Naive B cell (primary cell): ENCODE measurements at regions not wholly inside any gene's neighbourhood (a gene's known extent, or its start where the extent isn't known, plus 50 kb on each side); places are given as distances from the start of the nearest gene placed in this dataset.

Experiments used
- ATAC-seq, 2 donors: fragments of 150-1000 bp; cut with Tn5 transposase; 2 replicates each; pipeline ENCODE4 v1.10.0; 2021; ENCODE audit warnings: low read depth in 2 of 2, mild to moderate bottlenecking in 2 of 2, moderate library complexity in 2 of 2
- DNase-seq: peaks from one replicate; pipeline ENCODE4 v3.0.0; 2022
- H3K27ac Mint-ChIP-seq, 6 donors: one replicate each; pipeline ENCODE4 v1.8.0; 2020 to 2022; ENCODE audit warnings: mild to moderate bottlenecking in 6 of 6, mixed read lengths in 6 of 6, moderate library complexity in 5 of 6, inconsistent platforms in 2 of 6
- H3K27me3 Mint-ChIP-seq, 3 donors: one replicate each; pipeline ENCODE4 v1.8.0; 2021 to 2022; ENCODE audit warnings: mixed read lengths in 3 of 3, mild to moderate bottlenecking in 1 of 3
- H3K36me3 Mint-ChIP-seq, 2 donors: one replicate each; pipeline ENCODE4 v1.8.0; 2020 to 2022; ENCODE audit warnings: mixed read lengths in 2 of 2, inconsistent platforms in 1 of 2, mild to moderate bottlenecking in 1 of 2
- H3K4me1 Mint-ChIP-seq, 3 donors: one replicate each; pipeline ENCODE4 v1.8.0; 2020 to 2022; ENCODE audit warnings: mixed read lengths in 3 of 3, inconsistent platforms in 1 of 3, mild to moderate bottlenecking in 1 of 3, moderate library complexity in 1 of 3
- H3K4me3 Mint-ChIP-seq, 8 donors: one replicate each; pipeline ENCODE4 v1.8.0; 2020 to 2022; ENCODE audit warnings: mild to moderate bottlenecking in 8 of 8, mixed read lengths in 8 of 8, moderate library complexity in 8 of 8, inconsistent platforms in 2 of 8
- H3K9me3 Mint-ChIP-seq, 7 donors: one replicate each; pipeline ENCODE4 v1.8.0; 2020 to 2022; ENCODE audit warnings: mixed read lengths in 7 of 7, mild to moderate bottlenecking in 5 of 7, inconsistent platforms in 2 of 7, moderate library complexity in 1 of 7

GRCh38 chr6:22891934-22892333 is 322.6 kb downstream of the HDGFL1 start:
- Mint-ChIP-seq H3K27ac (no peak overlapping the region), H3K4me3 (no peak overlapping the region), H3K36me3 (no peaks in the 10 kb centered on the region), H3K9me3 (no peaks in the 10 kb centered on the region), H3K27me3 (no peaks in the 10 kb centered on the region), H3K4me1 (no peaks in the 10 kb centered on the region)
- DNase-seq (no peak), ATAC-seq (no peak)

GRCh38 chr6:22892452-22892851 is 323.1 kb downstream of the HDGFL1 start:
- H3K27ac Mint-ChIP-seq, result no peak overlapping the region
- H3K9me3 Mint-ChIP-seq, result no peaks in the 10 kb centered on the region
- no peak overlapping the region for H3K4me3 Mint-ChIP-seq
- no peak for DNase-seq
- no peaks in the 10 kb centered on the region for H3K36me3 Mint-ChIP-seq
- no peak for ATAC-seq
- no peaks in the 10 kb centered on the region for H3K27me3 Mint-ChIP-seq
- H3K4me1 Mint-ChIP-seq, result no peaks in the 10 kb centered on the region

- H3K4me1 Mint-ChIP-seq, result peaks cover 0 to 3% (median 0%) of the 10 kb centered on the region in 3 donors
- no peak for ATAC-seq
- no peak overlapping the region for H3K4me3 Mint-ChIP-seq
Observed at GRCh38 chr6:22896696-22897095, 327.3 kb downstream of the HDGFL1 start.

GRCh38 chr6:22899426-22899825 is 330.1 kb downstream of the HDGFL1 start:
- no peaks in the 10 kb centered on the region for H3K27me3 Mint-ChIP-seq

More at GRCh38 chr6:22896696-22897095, 327.3 kb downstream of the HDGFL1 start:
- DNase-seq, result no peak
- Mint-ChIP-seq H3K36me3 (no peaks in the 10 kb centered on the region), H3K27ac (peak overlapping the region in 1 of 6 donors; percentile 43), H3K27me3 (no peaks in the 10 kb centered on the region), H3K9me3 (no peaks in the 10 kb centered on the region)

GRCh38 chr6:22903826-22904225 is 334.5 kb downstream of the HDGFL1 start:
- H3K4me1 Mint-ChIP-seq, result peaks cover 0 to 3% (median 0%) of the 10 kb centered on the region in 3 donors
- H3K4me3 Mint-ChIP-seq, result no peak overlapping the region
- no peaks in the 10 kb centered on the region for H3K27me3 Mint-ChIP-seq
- no peaks in the 10 kb centered on the region for H3K36me3 Mint-ChIP-seq
- no peak overlapping the region for H3K27ac Mint-ChIP-seq
- DNase-seq (no peak), ATAC-seq (no peak)
- H3K9me3 Mint-ChIP-seq, result peaks cover 0 to 4% (median 0%) of the 10 kb centered on the region in 7 donors

More at GRCh38 chr6:22899426-22899825, 330.1 kb downstream of the HDGFL1 start:
- Mint-ChIP-seq H3K9me3 (no peaks in the 10 kb centered on the region), H3K4me1 (peaks cover 0 to 3% (median 0%) of the 10 kb centered on the region in 3 donors), H3K4me3 (no peak overlapping the region), H3K27ac (no peak overlapping the region), H3K36me3 (no peaks in the 10 kb centered on the region)
- DNase-seq (no peak), ATAC-seq (no peak)

- Mint-ChIP-seq H3K27ac (no peak overlapping the region), H3K27me3 (no peaks in the 10 kb centered on the region), H3K4me3 (no peak overlapping the region), H3K36me3 (no peaks in the 10 kb centered on the region), H3K4me1 (peaks cover 0 to 3% (median 0%) of the 10 kb centered on the region in 3 donors), H3K9me3 (peaks cover 0 to 4% (median 0%) of the 10 kb centered on the region in 7 donors)
- DNase-seq, result no peak
- no peak for ATAC-seq
Observed at GRCh38 chr6:22904431-22904830, 335.1 kb downstream of the HDGFL1 start.

GRCh38 chr6:22906091-22906549 is 336.8 kb downstream of the HDGFL1 start:
- no peak for DNase-seq
- Mint-ChIP-seq H3K27ac (peak overlapping the region in 1 of 6 donors; percentile 18), H3K36me3 (no peaks in the 10 kb centered on the region), H3K27me3 (no peaks in the 10 kb centered on the region), H3K9me3 (peaks cover 0 to 4% (median 0%) of the 10 kb centered on the region in 7 donors), H3K4me1 (peaks cover 0 to 2% (median 0%) of the 10 kb centered on the region in 3 donors), H3K4me3 (no peak overlapping the region)
- no peak for ATAC-seq

GRCh38 chr6:22907085-22907484 is 337.7 kb downstream of the HDGFL1 start:
- peaks cover 0 to 4% (median 0%) of the 10 kb centered on the region in 7 donors for H3K9me3 Mint-ChIP-seq
- no peaks in the 10 kb centered on the region for H3K4me1 Mint-ChIP-seq
- no peak overlapping the region for H3K27ac Mint-ChIP-seq
- H3K36me3 Mint-ChIP-seq, result no peaks in the 10 kb centered on the region
- H3K4me3 Mint-ChIP-seq, result no peak overlapping the region
- ATAC-seq (no peak), DNase-seq (no peak)
- no peaks in the 10 kb centered on the region for H3K27me3 Mint-ChIP-seq

GRCh38 chr6:22910370-22910769 is 341.0 kb downstream of the HDGFL1 start:
- Mint-ChIP-seq H3K4me3 (no peak overlapping the region), H3K9me3 (peaks cover 0 to 6% (median 0%) of the 10 kb centered on the region in 7 donors), H3K27ac (no peak overlapping the region), H3K4me1 (no peaks in the 10 kb centered on the region), H3K36me3 (no peaks in the 10 kb centered on the region), H3K27me3 (no peaks in the 10 kb centered on the region)
- DNase-seq (no peak), ATAC-seq (no peak)

- H3K27me3 Mint-ChIP-seq, result peaks cover 0 to 3% (median 0%) of the 10 kb centered on the region in 3 donors
- H3K9me3 Mint-ChIP-seq, result peaks cover 0 to 11% (median 0%) of the 10 kb centered on the region in 7 donors
- H3K27ac Mint-ChIP-seq, result peak overlapping the region in 1 of 6 donors; percentile 53
- no peaks in the 10 kb centered on the region for H3K4me1 Mint-ChIP-seq
- H3K4me3 Mint-ChIP-seq, result no peak overlapping the region
- no peaks in the 10 kb centered on the region for H3K36me3 Mint-ChIP-seq
- DNase-seq (no peak), ATAC-seq (no peak)
Observed at GRCh38 chr6:22913612-22914011, 344.2 kb downstream of the HDGFL1 start.

- H3K27me3 Mint-ChIP-seq, result peaks cover 0 to 5% (median 0%) of the 10 kb centered on the region in 3 donors
- no peaks in the 10 kb centered on the region for H3K36me3 Mint-ChIP-seq
- peaks cover 0 to 9% (median 0%) of the 10 kb centered on the region in 7 donors for H3K9me3 Mint-ChIP-seq
- H3K4me1 Mint-ChIP-seq, result no peaks in the 10 kb centered on the region
- H3K27ac Mint-ChIP-seq, result no peak overlapping the region
- DNase-seq, result no peak
- no peak for ATAC-seq
- no peak overlapping the region for H3K4me3 Mint-ChIP-seq
Observed at GRCh38 chr6:22917344-22917743, 348.0 kb downstream of the HDGFL1 start.

- no peak overlapping the region for H3K4me3 Mint-ChIP-seq
- peaks cover 0 to 5% (median 0%) of the 10 kb centered on the region in 3 donors for H3K27me3 Mint-ChIP-seq
- no peak for DNase-seq
- no peak overlapping the region for H3K27ac Mint-ChIP-seq
- H3K4me1 Mint-ChIP-seq, result no peaks in the 10 kb centered on the region
- ATAC-seq, result no peak
- peaks cover 0 to 3% (median 0%) of the 10 kb centered on the region in 7 donors for H3K9me3 Mint-ChIP-seq
- no peaks in the 10 kb centered on the region for H3K36me3 Mint-ChIP-seq
Observed at GRCh38 chr6:22921828-22922227, 352.5 kb downstream of the HDGFL1 start.

- no peaks in the 10 kb centered on the region for H3K9me3 Mint-ChIP-seq
- no peaks in the 10 kb centered on the region for H3K36me3 Mint-ChIP-seq
- H3K27me3 Mint-ChIP-seq, result no peaks in the 10 kb centered on the region
- ATAC-seq (no peak), DNase-seq (no peak)
- H3K27ac Mint-ChIP-seq, result no peak overlapping the region
- H3K4me1 Mint-ChIP-seq, result peaks cover 7 to 13% (median 10%) of the 10 kb centered on the region in 3 donors
- H3K4me3 Mint-ChIP-seq, result no peak overlapping the region
Observed at GRCh38 chr6:22925304-22925835, 356.0 kb downstream of the HDGFL1 start.

GRCh38 chr6:22925920-22926789 is 356.8 kb downstream of the HDGFL1 start:
- peaks cover 0 to 1% (median 0%) of the 10 kb centered on the region in 7 donors for H3K9me3 Mint-ChIP-seq
- H3K4me1 Mint-ChIP-seq, result peaks cover 7 to 13% (median 10%) of the 10 kb centered on the region in 3 donors
- H3K27me3 Mint-ChIP-seq, result no peaks in the 10 kb centered on the region
- H3K4me3 Mint-ChIP-seq, result no peak overlapping the region
- DNase-seq (no peak), ATAC-seq (no peak)
- H3K36me3 Mint-ChIP-seq, result no peaks in the 10 kb centered on the region
- no peak overlapping the region for H3K27ac Mint-ChIP-seq
